Mesothelial cell of epicardium (in vitro differentiated cells): ENCODE measurements at regions not wholly inside any gene's neighbourhood (a gene's known extent, or its start where the extent isn't known, plus 50 kb on each side); places are given as distances from the start of the nearest gene placed in this dataset.

Source experiments
- DNase-seq, 2 experiments: peaks; one replicate each; pipeline ENCODE4 v3.0.0; 2021; ENCODE audit warnings: low spot score in 2 of 2; ENCODE audit not compliant: unreplicated experiment in 2 of 2
- H3K27ac Mint-ChIP-seq: 2 replicates; pipeline ENCODE4 v1.8.0; 2021; ENCODE audit warnings: mixed read lengths
- H3K27me3 Mint-ChIP-seq: 2 replicates; pipeline ENCODE4 v1.8.0; 2021; ENCODE audit warnings: low read depth, mixed read lengths
- H3K36me3 Mint-ChIP-seq: 2 replicates; pipeline ENCODE4 v1.8.0; 2021; ENCODE audit warnings: mixed read lengths
- H3K4me1 Mint-ChIP-seq: 2 replicates; pipeline ENCODE4 v1.8.0; 2021; ENCODE audit warnings: mixed read lengths
- H3K4me3 Mint-ChIP-seq: 2 replicates; pipeline ENCODE4 v1.8.0; 2021; ENCODE audit warnings: mild to moderate bottlenecking, moderate library complexity, mixed read lengths
- H3K9me3 Mint-ChIP-seq: 2 replicates; pipeline ENCODE4 v1.8.0; 2021; ENCODE audit warnings: mixed read lengths
- TF ChIP-seq, protein P1 (sequence below): fragments of 200-600 bp; sonication (generic); IDR thresholded peaks from one replicate; pipeline ENCODE4 v1.5.0; 2021; ENCODE audit warnings: antibody characterized with exemption; ENCODE audit not compliant: unreplicated experiment

DNA sequence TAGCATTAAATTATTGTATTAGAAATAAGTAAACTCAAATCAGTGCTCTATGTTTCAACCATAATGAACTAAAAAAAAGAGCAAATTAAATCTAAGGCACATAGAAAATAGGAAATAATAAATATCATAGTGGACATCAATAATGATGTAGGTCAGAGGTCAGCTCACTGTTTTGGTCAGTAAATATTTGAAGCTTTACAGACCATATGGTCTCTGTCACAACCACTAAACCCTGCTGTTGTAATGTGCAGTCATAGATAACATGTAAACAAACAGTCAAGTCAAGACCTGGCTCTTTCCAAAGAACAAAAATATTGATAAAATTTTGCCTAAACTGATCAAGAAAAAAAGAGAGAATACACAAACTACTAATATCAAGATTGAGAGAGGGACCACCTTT is 615.0 kb downstream of the SH2D4B start:
- no peak for DNase-seq
- H3K27ac Mint-ChIP-seq, result no peak overlapping the region
- H3K36me3 Mint-ChIP-seq, result no peaks in the 10 kb centered on the region
- H3K9me3 Mint-ChIP-seq, result no peaks in the 10 kb centered on the region
- TF ChIP-seq, protein P1, sequence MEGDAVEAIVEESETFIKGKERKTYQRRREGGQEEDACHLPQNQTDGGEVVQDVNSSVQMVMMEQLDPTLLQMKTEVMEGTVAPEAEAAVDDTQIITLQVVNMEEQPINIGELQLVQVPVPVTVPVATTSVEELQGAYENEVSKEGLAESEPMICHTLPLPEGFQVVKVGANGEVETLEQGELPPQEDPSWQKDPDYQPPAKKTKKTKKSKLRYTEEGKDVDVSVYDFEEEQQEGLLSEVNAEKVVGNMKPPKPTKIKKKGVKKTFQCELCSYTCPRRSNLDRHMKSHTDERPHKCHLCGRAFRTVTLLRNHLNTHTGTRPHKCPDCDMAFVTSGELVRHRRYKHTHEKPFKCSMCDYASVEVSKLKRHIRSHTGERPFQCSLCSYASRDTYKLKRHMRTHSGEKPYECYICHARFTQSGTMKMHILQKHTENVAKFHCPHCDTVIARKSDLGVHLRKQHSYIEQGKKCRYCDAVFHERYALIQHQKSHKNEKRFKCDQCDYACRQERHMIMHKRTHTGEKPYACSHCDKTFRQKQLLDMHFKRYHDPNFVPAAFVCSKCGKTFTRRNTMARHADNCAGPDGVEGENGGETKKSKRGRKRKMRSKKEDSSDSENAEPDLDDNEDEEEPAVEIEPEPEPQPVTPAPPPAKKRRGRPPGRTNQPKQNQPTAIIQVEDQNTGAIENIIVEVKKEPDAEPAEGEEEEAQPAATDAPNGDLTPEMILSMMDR, result no peak
- no peak overlapping the region for H3K4me3 Mint-ChIP-seq
- H3K4me1 Mint-ChIP-seq, result no peaks in the 10 kb centered on the region
- no peaks in the 10 kb centered on the region for H3K27me3 Mint-ChIP-seq

DNA sequence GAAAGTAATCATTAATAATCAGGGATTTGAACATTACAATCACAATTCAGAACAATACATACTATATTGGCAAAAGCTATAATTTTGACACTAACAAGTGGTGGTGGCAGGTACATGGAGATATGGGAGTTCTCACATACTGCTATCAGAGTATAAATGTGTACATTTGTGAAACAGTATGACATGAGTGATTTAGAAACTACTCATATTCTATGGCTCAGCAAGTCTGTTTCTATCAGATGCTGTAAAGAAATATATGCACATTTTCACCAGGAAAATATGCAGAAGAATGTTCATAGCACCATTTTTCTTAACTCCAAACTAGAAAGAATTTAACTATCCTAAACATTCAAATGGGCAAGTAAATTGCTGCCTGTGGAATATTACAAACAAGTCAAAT is 620.0 kb downstream of the SH2D4B start:
- H3K27me3 Mint-ChIP-seq, result no peaks in the 10 kb centered on the region
- H3K27ac Mint-ChIP-seq, result no peak overlapping the region
- TF ChIP-seq, protein P1, result no peak
- DNase-seq, result no peak
- no peaks in the 10 kb centered on the region for H3K36me3 Mint-ChIP-seq
- no peak overlapping the region for H3K4me3 Mint-ChIP-seq
- H3K4me1 Mint-ChIP-seq, result no peaks in the 10 kb centered on the region
- H3K9me3 Mint-ChIP-seq, result no peaks in the 10 kb centered on the region

GRCh38 chr10:81177651-81178244 is 640.0 kb downstream of the SH2D4B start:
- H3K27ac Mint-ChIP-seq, result no peak overlapping the region
- H3K36me3 Mint-ChIP-seq, result no peaks in the 10 kb centered on the region
- no peaks in the 10 kb centered on the region for H3K27me3 Mint-ChIP-seq
- H3K4me3 Mint-ChIP-seq, result no peak overlapping the region
- no peaks in the 10 kb centered on the region for H3K4me1 Mint-ChIP-seq
- no peak for DNase-seq
- peaks cover 26% of the 10 kb centered on the region for H3K9me3 Mint-ChIP-seq
- TF ChIP-seq, protein P1, result no peak

- no peaks in the 10 kb centered on the region for H3K4me1 Mint-ChIP-seq
- no peak for DNase-seq
- peaks cover 26% of the 10 kb centered on the region for H3K9me3 Mint-ChIP-seq
- no peak overlapping the region for H3K4me3 Mint-ChIP-seq
- H3K27ac Mint-ChIP-seq, result no peak overlapping the region
- TF ChIP-seq, protein P1, result no peak
- no peaks in the 10 kb centered on the region for H3K27me3 Mint-ChIP-seq
- H3K36me3 Mint-ChIP-seq, result no peaks in the 10 kb centered on the region
Measured at GRCh38 chr10:81179324-81179723, 641.6 kb downstream of the SH2D4B start.

DNA sequence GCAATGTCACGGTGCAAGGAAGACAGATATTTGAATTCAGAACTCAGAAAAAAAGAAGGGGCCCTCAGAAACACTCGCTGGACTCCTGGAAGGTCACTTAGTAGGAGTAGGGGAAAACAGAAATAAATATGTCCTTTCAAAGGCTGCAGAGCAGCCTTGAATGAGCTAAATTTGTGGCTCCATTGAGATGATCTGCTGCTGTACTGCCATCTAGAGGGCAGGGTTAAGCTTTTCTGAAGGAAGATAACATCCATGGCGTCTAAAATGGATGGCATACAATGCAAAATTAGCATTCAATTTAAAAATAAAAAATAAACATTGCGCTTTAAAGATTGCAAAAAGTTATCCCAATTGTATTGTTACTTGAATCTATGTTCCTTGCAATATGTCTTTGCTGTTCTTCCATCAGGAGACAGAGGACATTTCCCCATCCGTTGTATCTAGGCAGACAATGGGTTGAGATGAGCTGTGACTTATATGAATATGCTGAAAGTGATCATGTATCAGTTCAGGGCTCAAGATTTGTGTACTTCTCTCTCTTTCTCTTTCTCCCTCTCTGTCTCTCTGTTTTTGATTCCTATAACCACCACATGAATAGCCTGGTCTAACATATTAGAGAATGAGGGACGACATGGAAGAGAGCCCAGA is 642.2 kb downstream of the SH2D4B start:
- H3K4me3 Mint-ChIP-seq, result no peak overlapping the region

More for the DNA sequence above, 642.2 kb downstream of the SH2D4B start:
- Mint-ChIP-seq H3K9me3 (peaks cover 26% of the 10 kb centered on the region), H3K4me1 (no peaks in the 10 kb centered on the region), H3K27me3 (no peaks in the 10 kb centered on the region), H3K36me3 (no peaks in the 10 kb centered on the region), H3K27ac (no peak overlapping the region)
- no peak for DNase-seq
- TF ChIP-seq, protein P1, result no peak
